SH-SY5Y (cell line): ENCODE measurements at regions not wholly inside any gene's neighbourhood (a gene's known extent, or its start where the extent isn't known, plus 50 kb on each side); places are given as distances from the start of the nearest gene placed in this dataset.

Source experiments
- GATA2 ChIP-seq: IDR thresholded peaks from 2 replicates; pipeline ENCODE4 v1.6.1; 2011; ENCODE audit warnings: mild to moderate bottlenecking, low read depth, low read length
- GATA3 ChIP-seq: IDR thresholded peaks from 2 replicates; pipeline ENCODE4 v1.6.1; 2011; ENCODE audit warnings: low read depth, mild to moderate bottlenecking, low read length, moderate library complexity

DNA sequence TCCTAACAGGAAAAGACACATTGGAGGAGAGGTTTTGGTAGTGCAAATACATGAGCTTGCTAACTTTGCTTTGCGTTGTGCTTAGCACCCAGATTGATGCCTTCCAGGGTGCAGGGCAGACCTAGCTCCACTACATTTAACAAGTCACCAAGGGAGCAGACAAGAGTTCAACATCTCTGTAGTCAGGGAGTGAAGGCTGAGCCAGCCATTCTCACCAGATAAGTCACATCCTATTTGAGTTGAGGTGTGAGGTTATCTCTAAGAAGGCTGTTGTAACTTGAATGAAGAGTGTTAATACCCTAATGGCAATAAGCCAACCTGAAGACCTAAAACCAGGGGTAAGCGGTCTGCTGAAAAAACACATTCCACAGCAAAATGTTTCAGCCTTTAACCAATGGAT, 69.6 kb upstream of the DSEL start:
- TF ChIP-seq GATA2 (no peak), GATA3 (no peak)
